HL-60 (cell line): ENCODE measurements at regions not wholly inside any gene's neighbourhood (a gene's known extent, or its start where the extent isn't known, plus 50 kb on each side); places are given as distances from the start of the nearest gene placed in this dataset.

Experiments
- DNase-seq, 2 experiments: peaks; one replicate each; pipeline ENCODE4 v3.0.0-alpha.2; 2010 to 2020; ENCODE audit warnings: low read depth in 1 of 2, low spot score in 1 of 2
- H3K27ac ChIP-seq: fragments of 250-450 bp; sonication (Bioruptor Pico); replicated peaks from 2 replicates; pipeline ENCODE4 v1.5.1; 2020; ENCODE audit warnings: mild to moderate bottlenecking, moderate library complexity
- H3K27me3 ChIP-seq: fragments of 250-450 bp; sonication (Bioruptor Pico); 2 replicates; pipeline ENCODE4 v1.5.1; 2021; ENCODE audit warnings: mild to moderate bottlenecking, moderate library complexity; ENCODE audit not compliant: insufficient read depth, poor library complexity, severe bottlenecking
- H3K4me3 ChIP-seq: replicated peaks from 2 replicates; pipeline ENCODE4 v1.5.1; 2011; ENCODE audit warnings: mild to moderate bottlenecking, control low read depth, low read length; ENCODE audit not compliant: insufficient read depth
- GABPA ChIP-seq: IDR thresholded peaks from 2 replicates; pipeline ENCODE4 v1.6.1; 2012; ENCODE audit warnings: low read depth
- POLR2AphosphoS5 ChIP-seq: IDR thresholded peaks from 2 replicates; pipeline ENCODE4 v1.6.1; 2012; ENCODE audit warnings: low read depth
- SPI1 ChIP-seq: IDR thresholded peaks from 2 replicates; pipeline ENCODE4 v1.6.1; 2012; ENCODE audit warnings: low read depth, mild to moderate bottlenecking, borderline replicate concordance
- TF ChIP-seq, protein P1 (sequence below): IDR thresholded peaks from one replicate; pipeline ENCODE4 v1.5.1; 2011; ENCODE audit warnings: low read length, control low read depth, inconsistent platforms; ENCODE audit not compliant: insufficient read depth
- TF ChIP-seq, protein P2 (sequence below): IDR thresholded peaks from 2 replicates; pipeline ENCODE4 v1.6.1; 2012; ENCODE audit warnings: low read depth; ENCODE audit not compliant: insufficient replicate concordance

DNA sequence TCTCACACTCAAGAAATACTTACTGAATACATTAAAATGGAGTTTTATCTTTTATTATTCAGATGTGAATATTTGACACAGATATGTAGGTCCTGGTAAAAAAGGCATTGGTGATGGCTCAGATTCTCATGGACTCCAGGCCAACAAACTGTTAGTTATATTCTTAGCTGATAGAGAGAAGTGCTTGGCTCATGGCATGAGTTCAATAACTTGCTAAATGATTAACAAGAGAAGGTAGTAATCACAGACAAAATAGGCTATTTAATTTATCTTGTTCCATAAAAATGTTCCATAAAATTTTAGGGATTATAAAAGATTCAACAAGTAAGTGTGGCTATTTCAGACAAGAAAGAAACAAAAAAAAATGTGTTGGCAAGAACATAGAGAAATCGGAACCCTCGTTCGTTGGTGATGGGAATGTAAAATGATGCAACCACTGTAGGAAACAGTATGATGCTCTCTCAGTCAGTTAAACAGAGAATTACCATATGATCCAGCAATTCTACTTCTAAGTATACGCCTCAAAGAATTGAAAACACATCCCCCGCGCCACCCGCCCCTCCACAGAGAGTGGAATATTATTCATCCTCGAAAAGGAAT, 737.8 kb upstream of the ADAMTS5 start:
- Histone ChIP-seq H3K27me3 (no peaks in the 10 kb centered on the region), H3K4me3 (no peak overlapping the region), H3K27ac (no peak overlapping the region)
- TF ChIP-seq, protein P1, sequence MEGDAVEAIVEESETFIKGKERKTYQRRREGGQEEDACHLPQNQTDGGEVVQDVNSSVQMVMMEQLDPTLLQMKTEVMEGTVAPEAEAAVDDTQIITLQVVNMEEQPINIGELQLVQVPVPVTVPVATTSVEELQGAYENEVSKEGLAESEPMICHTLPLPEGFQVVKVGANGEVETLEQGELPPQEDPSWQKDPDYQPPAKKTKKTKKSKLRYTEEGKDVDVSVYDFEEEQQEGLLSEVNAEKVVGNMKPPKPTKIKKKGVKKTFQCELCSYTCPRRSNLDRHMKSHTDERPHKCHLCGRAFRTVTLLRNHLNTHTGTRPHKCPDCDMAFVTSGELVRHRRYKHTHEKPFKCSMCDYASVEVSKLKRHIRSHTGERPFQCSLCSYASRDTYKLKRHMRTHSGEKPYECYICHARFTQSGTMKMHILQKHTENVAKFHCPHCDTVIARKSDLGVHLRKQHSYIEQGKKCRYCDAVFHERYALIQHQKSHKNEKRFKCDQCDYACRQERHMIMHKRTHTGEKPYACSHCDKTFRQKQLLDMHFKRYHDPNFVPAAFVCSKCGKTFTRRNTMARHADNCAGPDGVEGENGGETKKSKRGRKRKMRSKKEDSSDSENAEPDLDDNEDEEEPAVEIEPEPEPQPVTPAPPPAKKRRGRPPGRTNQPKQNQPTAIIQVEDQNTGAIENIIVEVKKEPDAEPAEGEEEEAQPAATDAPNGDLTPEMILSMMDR, result no peak
- TF ChIP-seq, protein P2, sequence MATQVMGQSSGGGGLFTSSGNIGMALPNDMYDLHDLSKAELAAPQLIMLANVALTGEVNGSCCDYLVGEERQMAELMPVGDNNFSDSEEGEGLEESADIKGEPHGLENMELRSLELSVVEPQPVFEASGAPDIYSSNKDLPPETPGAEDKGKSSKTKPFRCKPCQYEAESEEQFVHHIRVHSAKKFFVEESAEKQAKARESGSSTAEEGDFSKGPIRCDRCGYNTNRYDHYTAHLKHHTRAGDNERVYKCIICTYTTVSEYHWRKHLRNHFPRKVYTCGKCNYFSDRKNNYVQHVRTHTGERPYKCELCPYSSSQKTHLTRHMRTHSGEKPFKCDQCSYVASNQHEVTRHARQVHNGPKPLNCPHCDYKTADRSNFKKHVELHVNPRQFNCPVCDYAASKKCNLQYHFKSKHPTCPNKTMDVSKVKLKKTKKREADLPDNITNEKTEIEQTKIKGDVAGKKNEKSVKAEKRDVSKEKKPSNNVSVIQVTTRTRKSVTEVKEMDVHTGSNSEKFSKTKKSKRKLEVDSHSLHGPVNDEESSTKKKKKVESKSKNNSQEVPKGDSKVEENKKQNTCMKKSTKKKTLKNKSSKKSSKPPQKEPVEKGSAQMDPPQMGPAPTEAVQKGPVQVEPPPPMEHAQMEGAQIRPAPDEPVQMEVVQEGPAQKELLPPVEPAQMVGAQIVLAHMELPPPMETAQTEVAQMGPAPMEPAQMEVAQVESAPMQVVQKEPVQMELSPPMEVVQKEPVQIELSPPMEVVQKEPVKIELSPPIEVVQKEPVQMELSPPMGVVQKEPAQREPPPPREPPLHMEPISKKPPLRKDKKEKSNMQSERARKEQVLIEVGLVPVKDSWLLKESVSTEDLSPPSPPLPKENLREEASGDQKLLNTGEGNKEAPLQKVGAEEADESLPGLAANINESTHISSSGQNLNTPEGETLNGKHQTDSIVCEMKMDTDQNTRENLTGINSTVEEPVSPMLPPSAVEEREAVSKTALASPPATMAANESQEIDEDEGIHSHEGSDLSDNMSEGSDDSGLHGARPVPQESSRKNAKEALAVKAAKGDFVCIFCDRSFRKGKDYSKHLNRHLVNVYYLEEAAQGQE, result no peak
- TF ChIP-seq POLR2AphosphoS5, result no peak
- no peak for TF ChIP-seq SPI1
- no peak for TF ChIP-seq GABPA
- no peak for DNase-seq

DNA sequence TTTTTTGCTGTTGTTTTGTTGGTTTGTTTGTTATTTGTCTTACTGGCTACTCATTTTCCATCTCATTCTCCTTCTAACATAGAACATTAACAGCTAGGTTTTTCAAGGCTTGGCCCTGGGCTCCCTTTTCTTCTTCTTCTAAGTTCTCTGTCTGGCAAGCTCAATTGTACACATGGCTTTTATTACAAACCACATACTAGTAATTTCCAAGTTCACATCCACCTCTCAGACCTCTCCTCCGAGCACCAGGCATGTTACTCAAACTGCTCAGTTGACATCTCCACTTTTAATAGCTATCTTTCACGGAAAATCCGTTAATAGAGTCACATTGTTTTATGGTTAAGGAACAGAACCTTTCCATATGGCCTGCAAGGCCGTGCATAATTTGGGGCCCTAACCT, 736.9 kb upstream of the ADAMTS5 start:
- Histone ChIP-seq H3K4me3 (no peak overlapping the region), H3K27ac (no peak overlapping the region), H3K27me3 (no peaks in the 10 kb centered on the region)
- TF ChIP-seq SPI1, result no peak
- TF ChIP-seq POLR2AphosphoS5, result no peak
- TF ChIP-seq, protein P1, result no peak
- no peak for TF ChIP-seq GABPA
- TF ChIP-seq, protein P2, result no peak
- no peak for DNase-seq

DNA sequence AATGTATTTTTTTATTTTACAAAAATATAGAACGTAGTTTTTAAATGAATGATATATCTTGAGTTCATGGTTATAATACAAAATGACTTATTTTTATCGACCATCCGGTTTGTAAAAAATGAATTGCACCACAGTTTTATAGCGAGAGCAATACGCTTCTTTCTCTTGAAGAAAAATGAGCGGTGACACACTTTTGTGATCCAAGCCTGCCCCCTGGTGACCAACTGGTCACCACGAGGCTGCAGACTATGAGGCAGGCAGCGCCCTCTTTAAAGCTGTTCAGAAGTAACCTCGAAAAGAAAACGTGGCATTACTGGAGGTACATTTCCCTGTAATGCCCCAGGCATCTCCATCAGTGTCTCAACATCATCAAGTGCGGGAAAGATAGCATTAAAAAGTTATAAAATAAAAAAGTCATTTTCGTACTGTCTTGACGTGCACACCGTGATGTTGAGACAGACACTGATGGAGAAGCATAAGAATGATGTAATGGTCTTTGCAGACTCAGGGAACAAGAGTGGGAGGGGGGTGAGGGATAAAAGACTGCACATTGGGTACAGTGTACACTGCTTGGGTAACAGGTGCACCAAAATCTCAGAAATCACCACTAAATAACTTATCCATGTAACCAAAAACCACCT, 734.2 kb upstream of the ADAMTS5 start:
- TF ChIP-seq, protein P2, result no peak
- TF ChIP-seq POLR2AphosphoS5 (no peak), SPI1 (no peak)
- TF ChIP-seq, protein P1, result peak; percentile 54
- peak; percentile 41 to 72 for DNase-seq
- Histone ChIP-seq H3K27ac (no peak overlapping the region), H3K4me3 (no peak overlapping the region), H3K27me3 (no peaks in the 10 kb centered on the region)
